T-cell (primary cell): ENCODE measurements at regions not wholly inside any gene's neighbourhood (a gene's known extent, or its start where the extent isn't known, plus 50 kb on each side); places are given as distances from the start of the nearest gene placed in this dataset.
A peak's percentile ranks its signal among the peaks of the same experiment; 100 is the strongest.

Source experiments
- ATAC-seq, 4 experiments: fragments of 200-7000 bp in 3 of 4; fragments of 150-1000 bp in 1 of 4; cut with Tn5 transposase; replicated peaks in 1 of 4; 1 replicate in 3 of 4; 2 replicates in 1 of 4; pipeline ENCODE4 v1.10.0; 2021; ENCODE audit warnings: moderate library complexity in 3 of 4, mild to moderate bottlenecking in 2 of 4, moderate number of reproducible peaks in 1 of 4
- CTCF ChIA-PET, 2 donors: fragments of 300-600 bp; sonication (Branson Sonifier 250); formaldehyde crosslinking; loops; one replicate each; lab custom pipeline; 2022; ENCODE audit warnings: antibody characterized with exemption in 2 of 2; lab: Charles Lee
- POLR2A ChIA-PET, 2 donors: fragments of 300-600 bp; sonication (Branson Sonifier 250); formaldehyde crosslinking; loops; one replicate each; lab custom pipeline; 2022; ENCODE audit warnings: antibody characterized with exemption in 2 of 2; lab: Charles Lee
- DNase-seq, 35 experiments: peaks; one replicate each; pipeline versions ENCODE4 v3.0.0 to v3.0.0-alpha.2; 2013 to 2023
- H3K27ac ChIP-seq: one replicate; pipeline ENCODE4 v1.5.1; 2013; ENCODE audit warnings: low read length
- H3K27me3 ChIP-seq, 2 experiments: replicated peaks in 1 of 2; 1 replicate in 1 of 2; 2 replicates in 1 of 2; pipeline versions ENCODE4 v1.6.1 to v1.7.0; 2013; ENCODE audit warnings: low read length in 1 of 2, mixed read lengths in 1 of 2; ENCODE audit not compliant: control insufficient read depth in 2 of 2, insufficient read depth in 2 of 2; ENCODE audit errors: extremely low read depth in 1 of 2
- H3K36me3 ChIP-seq, 2 donors: 1 replicate in 1 of 2; 2 replicates in 1 of 2; pipeline versions ENCODE4 v1.6.1 to v1.7.0; 2013; ENCODE audit warnings: low read length in 1 of 2; ENCODE audit not compliant: control insufficient read depth in 2 of 2, insufficient read depth in 1 of 2; ENCODE audit errors: extremely low read depth in 1 of 2
- H3K4me1 ChIP-seq, 2 experiments: 1 replicate in 1 of 2; 2 replicates in 1 of 2; pipeline versions ENCODE4 v1.6.1 to v1.7.0; 2013; ENCODE audit warnings: low read length in 2 of 2, mixed read lengths in 1 of 2; ENCODE audit not compliant: insufficient read depth in 2 of 2, control insufficient read depth in 1 of 2; ENCODE audit errors: extremely low read depth in 1 of 2
- H3K4me3 ChIP-seq, 2 donors: 1 replicate in 1 of 2; 2 replicates in 1 of 2; pipeline versions ENCODE4 v1.5.1 to v1.7.0; 2013; ENCODE audit warnings: mild to moderate bottlenecking in 2 of 2, low read length in 1 of 2, moderate library complexity in 1 of 2; ENCODE audit not compliant: control insufficient read depth in 1 of 2; ENCODE audit errors: extremely low read depth in 1 of 2
- H3K9me3 ChIP-seq: 2 replicates; pipeline ENCODE4 v1.7.0; 2013
- H3K27ac Mint-ChIP-seq, 2 donors: one replicate each; pipeline ENCODE4 v1.8.0; 2020 to 2021; ENCODE audit warnings: mild to moderate bottlenecking in 2 of 2, mixed read lengths in 2 of 2
- H3K27me3 Mint-ChIP-seq, 2 donors: one replicate each; pipeline ENCODE4 v1.8.0; 2021 to 2022; ENCODE audit warnings: mixed read lengths in 2 of 2
- H3K36me3 Mint-ChIP-seq: one replicate; pipeline ENCODE4 v1.8.0; 2021; ENCODE audit warnings: mixed read lengths
- H3K4me1 Mint-ChIP-seq, 3 donors: one replicate each; pipeline ENCODE4 v1.8.0; 2020 to 2022; ENCODE audit warnings: mixed read lengths in 3 of 3, mild to moderate bottlenecking in 1 of 3
- H3K4me3 Mint-ChIP-seq, 3 donors: one replicate each; pipeline ENCODE4 v1.8.0; 2020 to 2022; ENCODE audit warnings: mild to moderate bottlenecking in 3 of 3, mixed read lengths in 3 of 3, moderate library complexity in 3 of 3
- H3K9me3 Mint-ChIP-seq, 3 donors: one replicate each; pipeline ENCODE4 v1.8.0; 2020 to 2022; ENCODE audit warnings: mixed read lengths in 3 of 3
- WGBS: methylation state at CpG from one replicate; pipeline ENCODE4 v1.1.5; 2013; ENCODE audit warnings: missing lambda C conversion rate; ENCODE audit not compliant: insufficient coverage; 5-methylcytosine and 5-hydroxymethylcytosine counted together

- no peaks in the 10 kb centered on the region for H3K9me3 Mint-ChIP-seq
- H3K27me3 Mint-ChIP-seq, result peaks cover 6 to 21% of the 10 kb centered on the region in 2 donors
- peaks cover 3 to 13% of the 10 kb centered on the region in 2 experiments for H3K4me1 ChIP-seq
- no peaks in the 10 kb centered on the region for H3K9me3 ChIP-seq
- no peaks in the 10 kb centered on the region for H3K36me3 Mint-ChIP-seq
- no peak overlapping the region for H3K4me3 ChIP-seq
- no peaks in the 10 kb centered on the region for H3K36me3 ChIP-seq
- peaks cover 0 to 6% (median under 1%) of the 10 kb centered on the region in 3 donors for H3K4me1 Mint-ChIP-seq
- POLR2A ChIA-PET, result no interaction called here
- no peak overlapping the region for H3K27ac ChIP-seq
- H3K27me3 ChIP-seq, result peaks cover 0 to 51% of the 10 kb centered on the region in 2 experiments
- CTCF ChIA-PET, result no interaction called here
- no peak for ATAC-seq
- no peak overlapping the region for H3K4me3 Mint-ChIP-seq
- no peak overlapping the region for H3K27ac Mint-ChIP-seq
- WGBS, result 17% methylated on average over 5 of the region's 17 CpGs
- no peak for DNase-seq
Measured at GRCh38 chr16:86444261-86444660, 66.1 kb upstream of the FOXF1 start.

DNA sequence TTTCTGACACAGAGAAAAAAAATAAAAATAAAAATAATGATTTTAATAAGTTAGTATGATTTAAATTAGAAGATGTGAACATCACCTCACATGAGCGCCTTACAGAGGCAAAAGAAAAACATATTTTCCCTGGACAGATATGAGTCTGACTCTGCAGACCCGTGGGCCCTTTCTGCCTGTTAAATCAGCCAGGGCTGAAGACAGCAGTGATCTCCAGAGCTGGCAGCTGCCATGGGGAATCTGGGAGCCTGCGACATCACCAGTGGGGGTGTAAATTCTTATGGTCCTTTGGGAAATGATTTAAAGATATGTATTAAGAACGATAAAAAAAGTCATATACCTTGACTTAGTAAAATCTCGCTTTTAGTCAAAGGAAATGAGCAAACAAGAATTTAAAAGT, 65.7 kb upstream of the FOXF1 start:
- ATAC-seq, result no peak

DNA sequence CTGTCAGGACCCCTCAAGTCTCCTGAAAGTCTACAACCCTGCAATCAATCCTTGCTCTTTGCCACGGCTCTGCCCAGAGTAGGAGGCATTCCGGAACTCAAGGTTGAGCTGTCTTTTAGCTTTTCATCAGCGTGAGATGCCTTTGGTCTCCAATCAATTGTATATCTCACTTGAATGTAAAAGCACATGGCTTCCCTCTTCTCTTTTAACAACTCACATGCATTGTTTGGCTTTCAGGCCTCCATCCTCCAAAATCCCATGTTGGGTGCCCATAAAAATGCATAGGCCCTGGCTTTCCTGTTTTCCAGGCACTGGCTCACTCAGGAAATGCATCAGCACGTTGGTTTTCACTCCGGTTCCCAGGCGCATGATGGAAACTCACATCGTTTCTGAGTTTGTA, 64.0 kb upstream of the FOXF1 start:
- Histone ChIP-seq H3K27ac (no peak overlapping the region), H3K4me1 (peaks cover 3 to 13% of the 10 kb centered on the region in 2 experiments), H3K4me3 (no peak overlapping the region), H3K9me3 (no peaks in the 10 kb centered on the region), H3K27me3 (peaks cover 0 to 57% of the 10 kb centered on the region in 2 experiments), H3K36me3 (no peaks in the 10 kb centered on the region)
- Mint-ChIP-seq H3K4me3 (no peak overlapping the region), H3K27ac (no peak overlapping the region), H3K4me1 (peaks cover 4 to 12% (median 7%) of the 10 kb centered on the region in 3 donors), H3K36me3 (no peaks in the 10 kb centered on the region), H3K27me3 (peaks cover 6 to 27% of the 10 kb centered on the region in 2 donors), H3K9me3 (no peaks in the 10 kb centered on the region)
- no peak for DNase-seq
- ChIA-PET POLR2A (no interaction called here), CTCF (no interaction called here)
- 78% methylated on average over 7 of the region's 7 CpGs for WGBS
- no peak for ATAC-seq

More for the DNA sequence above, 65.7 kb upstream of the FOXF1 start:
- H3K9me3 ChIP-seq, result no peaks in the 10 kb centered on the region
- no peak for DNase-seq
- POLR2A ChIA-PET, result no interaction called here
- H3K27ac Mint-ChIP-seq, result no peak overlapping the region
- no peak overlapping the region for H3K27ac ChIP-seq
- H3K27me3 Mint-ChIP-seq, result peaks cover 6 to 23% of the 10 kb centered on the region in 2 donors
- CTCF ChIA-PET, result no interaction called here
- H3K4me1 ChIP-seq, result peaks cover 3 to 13% of the 10 kb centered on the region in 2 experiments
- H3K4me3 ChIP-seq, result no peak overlapping the region
- peaks cover 0 to 53% of the 10 kb centered on the region in 2 experiments for H3K27me3 ChIP-seq
- no peak overlapping the region for H3K4me3 Mint-ChIP-seq
- H3K36me3 ChIP-seq, result no peaks in the 10 kb centered on the region
- H3K4me1 Mint-ChIP-seq, result peaks cover 4 to 10% (median 5%) of the 10 kb centered on the region in 3 donors
- 83% methylated on average over 4 of the region's 5 CpGs for WGBS
- H3K36me3 Mint-ChIP-seq, result no peaks in the 10 kb centered on the region
- no peaks in the 10 kb centered on the region for H3K9me3 Mint-ChIP-seq

DNA sequence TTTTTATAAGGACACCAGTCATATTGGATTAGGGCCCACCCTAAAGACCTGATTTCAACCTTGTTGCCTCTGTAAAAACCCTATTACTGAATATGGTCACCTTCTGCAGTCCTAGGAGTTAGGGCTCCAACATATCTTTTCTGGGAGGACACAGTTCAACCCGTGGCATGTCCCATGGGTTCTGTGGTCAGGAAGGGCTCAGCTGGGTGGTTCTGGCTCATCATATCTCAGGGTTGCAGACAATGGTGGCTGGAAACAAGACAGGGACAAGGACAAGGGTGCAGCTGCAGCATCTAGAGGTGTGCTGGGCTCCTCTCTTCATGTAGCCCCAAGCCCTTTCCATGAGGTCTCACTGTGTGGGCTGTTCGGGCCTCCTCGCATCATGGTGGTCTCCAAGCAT, 63.1 kb upstream of the FOXF1 start:
- H3K4me1 ChIP-seq, result peaks cover 3 to 13% of the 10 kb centered on the region in 2 experiments
- Mint-ChIP-seq H3K4me1 (peaks cover 4 to 12% (median 7%) of the 10 kb centered on the region in 3 donors), H3K4me3 (no peak overlapping the region), H3K27me3 (peaks cover 6 to 30% of the 10 kb centered on the region in 2 donors), H3K9me3 (no peaks in the 10 kb centered on the region), H3K27ac (no peak overlapping the region), H3K36me3 (no peaks in the 10 kb centered on the region)
- H3K27me3 ChIP-seq, result peaks cover 0 to 52% of the 10 kb centered on the region in 2 experiments
- no peak overlapping the region for H3K4me3 ChIP-seq
- no peak overlapping the region for H3K27ac ChIP-seq
- DNase-seq, result no peak
- ChIA-PET POLR2A (no interaction called here), CTCF (no interaction called here)
- no peaks in the 10 kb centered on the region for H3K9me3 ChIP-seq
- no peak for ATAC-seq
- no peaks in the 10 kb centered on the region for H3K36me3 ChIP-seq
- WGBS, result 78% methylated on average over 3 of the region's 3 CpGs

GRCh38 chr16:86448306-86448890, 61.9 kb upstream of the FOXF1 start:
- ATAC-seq, result no peak

GRCh38 chr16:86449446-86450095, 60.8 kb upstream of the FOXF1 start:
- Mint-ChIP-seq H3K4me1 (peaks cover 4 to 12% (median 7%) of the 10 kb centered on the region in 3 donors), H3K4me3 (no peak overlapping the region), H3K27ac (peak overlapping the region in 1 of 2 donors; percentile 65), H3K9me3 (peaks cover 0 to 5% (median 0%) of the 10 kb centered on the region in 3 donors), H3K36me3 (no peaks in the 10 kb centered on the region), H3K27me3 (peaks cover 4 to 21% of the 10 kb centered on the region in 2 donors)
- Histone ChIP-seq H3K27ac (no peak overlapping the region), H3K4me1 (peaks cover 3 to 5% of the 10 kb centered on the region in 2 experiments), H3K36me3 (no peaks in the 10 kb centered on the region), H3K27me3 (peaks cover 0 to 32% of the 10 kb centered on the region in 2 experiments), H3K4me3 (peak overlapping the region in 1 of 2 donors; percentile 3), H3K9me3 (no peaks in the 10 kb centered on the region)
- CTCF ChIA-PET, result no interaction called here
- DNase-seq (peak in 11 of 35 experiments; percentile 1 to 38 (median 6)), ATAC-seq (peak; percentile 26 to 66 (median 48))
- WGBS, result no CpG with 5 or more reads among the region's 16 CpGs
- POLR2A ChIA-PET, result no interaction called here

More at GRCh38 chr16:86448306-86448890, 61.9 kb upstream of the FOXF1 start:
- peaks cover 4 to 12% (median 7%) of the 10 kb centered on the region in 3 donors for H3K4me1 Mint-ChIP-seq
- peaks cover 0 to 43% of the 10 kb centered on the region in 2 experiments for H3K27me3 ChIP-seq
- no peak overlapping the region for H3K27ac ChIP-seq
- no peaks in the 10 kb centered on the region for H3K36me3 Mint-ChIP-seq
- no peaks in the 10 kb centered on the region for H3K36me3 ChIP-seq
- WGBS, result 69% methylated on average over 9 of the region's 11 CpGs
- peaks cover 3 to 13% of the 10 kb centered on the region in 2 experiments for H3K4me1 ChIP-seq
- ChIA-PET POLR2A (no interaction called here), CTCF (no interaction called here)
- no peaks in the 10 kb centered on the region for H3K9me3 Mint-ChIP-seq
- no peak overlapping the region for H3K4me3 Mint-ChIP-seq
- H3K27ac Mint-ChIP-seq, result no peak overlapping the region
- H3K27me3 Mint-ChIP-seq, result peaks cover 4 to 29% of the 10 kb centered on the region in 2 donors
- no peak overlapping the region for H3K4me3 ChIP-seq
- no peak for DNase-seq
- no peaks in the 10 kb centered on the region for H3K9me3 ChIP-seq
